ENCODE measurements at regions not wholly inside any gene's neighbourhood (a gene's known extent, or its start where the extent isn't known, plus 50 kb on each side); places are given as distances from the start of the nearest gene placed in this dataset.

GRCh38 chr4:13190093-13190721 lies 293.9 kb downstream of the RAB28 start:
- FAIRE-seq (no peak), DNase-seq (ENCODE audit: insufficient read length, low spot score) (no peak)

- no peak for FAIRE-seq
- no peak for DNase-seq (ENCODE audit: insufficient read length, low spot score)
Observed at GRCh38 chr4:13184199-13184598, 299.9 kb downstream of the RAB28 start.

- DNase-seq (ENCODE audit: insufficient read length, low spot score): no peak
Observed at GRCh38 chr4:13182133-13182532, 302.0 kb downstream of the RAB28 start.

GRCh38 chr4:13181681-13182080 lies 302.5 kb downstream of the RAB28 start:
- DNase-seq (ENCODE audit: insufficient read length, low spot score): no peak
- no peak for FAIRE-seq

More at GRCh38 chr4:13182133-13182532, 302.0 kb downstream of the RAB28 start:
- FAIRE-seq: no peak

GRCh38 chr4:13180701-13181100 lies 303.4 kb downstream of the RAB28 start:
- no peak for FAIRE-seq
- no peak for DNase-seq (ENCODE audit: insufficient read length, low spot score)

- FAIRE-seq: no peak
- no peak for DNase-seq (ENCODE audit: insufficient read length, low spot score)
Observed at GRCh38 chr4:13178621-13179020, 305.5 kb downstream of the RAB28 start.

GRCh38 chr4:13176741-13177142 lies 307.4 kb downstream of the RAB28 start:
- no peak for FAIRE-seq
- DNase-seq (ENCODE audit: insufficient read length, low spot score): no peak

GRCh38 chr4:13174926-13175325 lies 309.2 kb downstream of the RAB28 start:
- FAIRE-seq: no peak
- DNase-seq (ENCODE audit: insufficient read length, low spot score): no peak

- DNase-seq (ENCODE audit: insufficient read length, low spot score): no peak
- FAIRE-seq: no peak
Observed at GRCh38 chr4:13174001-13174400, 310.1 kb downstream of the RAB28 start.

- no peak for FAIRE-seq
- DNase-seq (ENCODE audit: insufficient read length, low spot score): no peak
Observed at GRCh38 chr4:13171292-13172057, 312.7 kb downstream of the RAB28 start.

GRCh38 chr4:13169731-13170525 lies 314.2 kb downstream of the RAB28 start:
- no peak for FAIRE-seq

GRCh38 chr4:13168326-13168725 lies 315.8 kb downstream of the RAB28 start:
- DNase-seq (ENCODE audit: insufficient read length, low spot score) (no peak), FAIRE-seq (no peak)

More at GRCh38 chr4:13169731-13170525, 314.2 kb downstream of the RAB28 start:
- DNase-seq (ENCODE audit: insufficient read length, low spot score): no peak

- DNase-seq (ENCODE audit: insufficient read length, low spot score) (no peak), FAIRE-seq (no peak)
Observed at GRCh38 chr4:13166214-13166613, 317.9 kb downstream of the RAB28 start.

- FAIRE-seq: no peak
Observed at GRCh38 chr4:13164783-13165331, 319.3 kb downstream of the RAB28 start.

GRCh38 chr4:13162886-13163285 lies 321.3 kb downstream of the RAB28 start:
- no peak for FAIRE-seq
- no peak for DNase-seq (ENCODE audit: insufficient read length, low spot score)

More at GRCh38 chr4:13164783-13165331, 319.3 kb downstream of the RAB28 start:
- DNase-seq (ENCODE audit: insufficient read length, low spot score): no peak

- no peak for FAIRE-seq
- DNase-seq (ENCODE audit: insufficient read length, low spot score): no peak
Observed at GRCh38 chr4:13160920-13161319, 323.2 kb downstream of the RAB28 start.

- no peak for DNase-seq (ENCODE audit: insufficient read length, low spot score)
- FAIRE-seq: no peak
Observed at GRCh38 chr4:13159041-13159620, 325.0 kb downstream of the RAB28 start.

- no peak for DNase-seq (ENCODE audit: insufficient read length, low spot score)
- no peak for FAIRE-seq
Observed at GRCh38 chr4:13151194-13151593, 332.9 kb downstream of the RAB28 start.

GRCh38 chr4:13143222-13144070 lies 340.7 kb downstream of the RAB28 start:
- DNase-seq (ENCODE audit: insufficient read length, low spot score): no peak
- no peak for FAIRE-seq

GRCh38 chr4:13142726-13143125 lies 341.4 kb downstream of the RAB28 start:
- FAIRE-seq (no peak), DNase-seq (ENCODE audit: insufficient read length, low spot score) (no peak)
